ENCODE measurements at regions not wholly inside any gene's neighbourhood (a gene's known extent, or its start where the extent isn't known, plus 50 kb on each side); places are given as distances from the start of the nearest gene placed in this dataset.

DNA sequence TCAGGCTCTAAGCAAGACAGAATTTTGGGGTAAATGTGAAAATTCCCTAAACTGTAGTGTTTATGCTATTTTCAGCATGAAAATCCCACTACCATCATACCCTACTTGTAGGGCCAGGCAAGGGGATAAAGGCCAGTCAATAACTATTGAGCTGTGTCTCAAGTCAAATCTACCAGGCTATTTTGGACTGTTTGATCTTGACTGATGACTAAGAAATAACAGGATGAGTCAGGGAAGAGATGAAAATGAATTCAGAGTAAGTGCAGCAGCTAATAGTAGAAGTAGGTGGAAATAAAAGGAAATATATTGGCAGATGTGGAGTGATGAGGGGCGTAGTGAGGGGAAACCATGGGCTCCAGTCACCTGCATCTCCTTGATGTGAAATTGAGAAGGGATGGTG, 225.8 kb upstream of the PHYHIPL start:
- H3K4me1 ChIP-seq (ENCODE audit: control insufficient read depth, extremely low read depth, insufficient read depth, low read length), result no peaks in the 10 kb centered on the region
- H3K4me2 ChIP-seq (ENCODE audit: insufficient read depth, low read length), result no peak overlapping the region
- no peaks in the 10 kb centered on the region for H3K9me1 ChIP-seq (replicated peaks; ENCODE audit: control insufficient read depth, extremely low read depth, insufficient read depth, low read length)
- no peak overlapping the region for H2AFZ ChIP-seq (ENCODE audit: low read depth, low read length)
- H3K79me2 ChIP-seq (ENCODE audit: control insufficient read depth, insufficient read depth, low read length), result no peaks in the 10 kb centered on the region
- DNase-seq (ENCODE audit: low read depth, low spot score), result no peak
- no peaks in the 10 kb centered on the region for H4K20me1 ChIP-seq (replicated peaks; ENCODE audit: control insufficient read depth, extremely low read depth, insufficient read depth, low read length)
- H3K9me3 ChIP-seq (replicated peaks; ENCODE audit: control insufficient read depth, insufficient read depth, low read length), result no peaks in the 10 kb centered on the region
- no peak for FAIRE-seq
- POLR2A ChIA-PET, result no interaction called here
- intact Hi-C loops (cut with micrococcal nuclease), result loop anchor here (5.0 to 10.0 kb wide), 3 partner anchors 282 to 1094 kb away; no protein-coding TSS in a partner anchor
- H3K27me3 ChIP-seq (ENCODE audit: control insufficient read depth in 2 of 2, insufficient read depth in 2 of 2, low read length in 2 of 2), result no peaks in the 10 kb centered on the region
- dilution Hi-C loops (cut with MboI; ENCODE audit: extremely low pct_ligation_motif_present, low sequenced_read_pairs), result no loop called here
- CTCF ChIA-PET, result interaction anchor here (2.5 kb wide), 1 partner anchor 672 kb away, joined by 28 read pairs; no protein-coding TSS in a partner anchor
- H3K36me3 ChIP-seq (ENCODE audit: control insufficient read depth in 2 of 2, extremely low read depth in 1 of 2, insufficient read depth in 2 of 2, low read length in 2 of 2), result no peaks in the 10 kb centered on the region
- no peak for TF ChIP-seq POLR2A (IDR thresholded peaks at IDR 0.05; ENCODE audit: low read depth, low read length)
- no peak for TF ChIP-seq EZH2 (IDR thresholded peaks at IDR 0.05; ENCODE audit: borderline replicate concordance, low read depth, low read length, severe bottlenecking)
- TF ChIP-seq FOS (IDR thresholded peaks at IDR 0.05; ENCODE audit: borderline replicate concordance, insufficient read depth, low read length), result no peak
- TF ChIP-seq MYC (IDR thresholded peaks at IDR 0.05; ENCODE audit: low read depth, low read length), result no peak
- TF ChIP-seq, protein P1, sequence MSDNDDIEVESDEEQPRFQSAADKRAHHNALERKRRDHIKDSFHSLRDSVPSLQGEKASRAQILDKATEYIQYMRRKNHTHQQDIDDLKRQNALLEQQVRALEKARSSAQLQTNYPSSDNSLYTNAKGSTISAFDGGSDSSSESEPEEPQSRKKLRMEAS (IDR thresholded peaks at IDR 0.05; ENCODE audit: insufficient read depth, insufficient read length), result no peak
- TF ChIP-seq, protein P2, sequence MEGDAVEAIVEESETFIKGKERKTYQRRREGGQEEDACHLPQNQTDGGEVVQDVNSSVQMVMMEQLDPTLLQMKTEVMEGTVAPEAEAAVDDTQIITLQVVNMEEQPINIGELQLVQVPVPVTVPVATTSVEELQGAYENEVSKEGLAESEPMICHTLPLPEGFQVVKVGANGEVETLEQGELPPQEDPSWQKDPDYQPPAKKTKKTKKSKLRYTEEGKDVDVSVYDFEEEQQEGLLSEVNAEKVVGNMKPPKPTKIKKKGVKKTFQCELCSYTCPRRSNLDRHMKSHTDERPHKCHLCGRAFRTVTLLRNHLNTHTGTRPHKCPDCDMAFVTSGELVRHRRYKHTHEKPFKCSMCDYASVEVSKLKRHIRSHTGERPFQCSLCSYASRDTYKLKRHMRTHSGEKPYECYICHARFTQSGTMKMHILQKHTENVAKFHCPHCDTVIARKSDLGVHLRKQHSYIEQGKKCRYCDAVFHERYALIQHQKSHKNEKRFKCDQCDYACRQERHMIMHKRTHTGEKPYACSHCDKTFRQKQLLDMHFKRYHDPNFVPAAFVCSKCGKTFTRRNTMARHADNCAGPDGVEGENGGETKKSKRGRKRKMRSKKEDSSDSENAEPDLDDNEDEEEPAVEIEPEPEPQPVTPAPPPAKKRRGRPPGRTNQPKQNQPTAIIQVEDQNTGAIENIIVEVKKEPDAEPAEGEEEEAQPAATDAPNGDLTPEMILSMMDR (IDR thresholded peaks at IDR 0.05; ENCODE audit: extremely low read depth in 1 of 2, insufficient read depth in 1 of 2, low read depth in 1 of 2, low read length in 2 of 2), result no peak
- no peak for TF ChIP-seq GATA2 (IDR thresholded peaks at IDR 0.05; ENCODE audit: insufficient read depth, insufficient read length, low read depth, low read length)
- no peak for TF ChIP-seq JUN (IDR thresholded peaks at IDR 0.05; ENCODE audit: borderline replicate concordance, insufficient read depth, insufficient read length, low read depth)
- TF ChIP-seq POLR2AphosphoS5 (IDR thresholded peaks at IDR 0.05; ENCODE audit: insufficient read depth, low read depth, low read length), result no peak
- H3K4me3 ChIP-seq (replicated peaks in 1 of 3; ENCODE audit: insufficient read depth in 1 of 3, low read depth in 1 of 3, low read length in 3 of 3), result no peak overlapping the region
- no peak overlapping the region for H3K27ac ChIP-seq (ENCODE audit: insufficient read depth, low read depth, low read length)
- no peak overlapping the region for H3K9ac ChIP-seq (replicated peaks; ENCODE audit: extremely low read depth, insufficient read depth, low read length)
- BruUV-seq (replicated peaks), result no TSS peak

Data from endothelial cell of umbilical vein (primary cell).